Heart left ventricle (tissue), 16 donors: ENCODE measurements at regions not wholly inside any gene's neighbourhood (a gene's known extent, or its start where the extent isn't known, plus 50 kb on each side); places are given as distances from the start of the nearest gene placed in this dataset.
A peak's percentile ranks its signal among the peaks of the same experiment; 100 is the strongest.

Experiments used
- ATAC-seq, 4 donors: fragments of 200-7000 bp; cut with Tn5 transposase; one replicate each; pipeline ENCODE4 v1.9.1; 2020 to 2022; ENCODE audit warnings: moderate library complexity in 4 of 4, mild to moderate bottlenecking in 3 of 4, moderate number of reproducible peaks in 1 of 4
- DNase-seq, 5 donors: peaks; one replicate each; pipeline ENCODE4 v3.0.0-alpha.2; 2020
- H3K27ac ChIP-seq, 12 donors: fragments of 200-600 bp; sonication (generic) in 4 of 12; one replicate each; pipeline versions ENCODE4 v1.5.0 to v1.8.0; 2016 to 2022; ENCODE audit warnings: mild to moderate bottlenecking in 2 of 12
- H3K27me3 ChIP-seq, 9 donors: fragments of 200-600 bp; sonication (generic) in 2 of 9; one replicate each; pipeline versions ENCODE4 v1.5.1 to v1.8.0; 2016 to 2022; ENCODE audit warnings: mild to moderate bottlenecking in 3 of 9
- H3K36me3 ChIP-seq, 9 donors: fragments of 200-600 bp; sonication (generic) in 2 of 9; one replicate each; pipeline versions ENCODE4 v1.5.0 to v1.8.0; 2018 to 2022; ENCODE audit warnings: mild to moderate bottlenecking in 2 of 9
- H3K4me1 ChIP-seq, 12 donors: fragments of 200-600 bp; sonication (generic) in 4 of 12; one replicate each; pipeline versions ENCODE4 v1.5.0 to v1.8.0; 2016 to 2022; ENCODE audit warnings: mild to moderate bottlenecking in 3 of 12
- H3K4me3 ChIP-seq, 12 donors: fragments of 200-600 bp; sonication (generic) in 4 of 12; one replicate each; pipeline versions ENCODE4 v1.5.0 to v1.8.0; 2017 to 2022; ENCODE audit warnings: mild to moderate bottlenecking in 9 of 12, moderate library complexity in 4 of 12
- H3K9me3 ChIP-seq, 12 donors: fragments of 200-600 bp; sonication (generic) in 4 of 12; one replicate each; pipeline versions ENCODE4 v1.5.0 to v1.8.0; 2016 to 2022; ENCODE audit warnings: mild to moderate bottlenecking in 1 of 12
- POLR2A ChIP-seq, 2 donors: fragments of 450-650 bp; IDR thresholded peaks; one replicate each; pipeline ENCODE4 v1.6.1; 2017; ENCODE audit warnings: antibody characterized with exemption in 2 of 2, mild to moderate bottlenecking in 2 of 2, moderate library complexity in 2 of 2
- WGBS, 4 donors: extraction: QIAGEN DNeasy Blood & Tissue Kit in 2 of 4; methylation state at CpG; one replicate each; pipeline versions ENCODE4 v1.1.5 to v1.1.7; 2013 to 2018; 5-methylcytosine and 5-hydroxymethylcytosine counted together
- intact Hi-C, 10 donors: fragments of 100-400 bp; cut with DNase I; formaldehyde crosslinking; loops; one replicate each; pipeline versions ENCODE4 v1.11.1 to v1.14.2; 2022
- TF ChIP-seq, protein P1 (sequence below), 12 donors: fragments of 200-600 bp; sonication (generic) in 4 of 12; IDR thresholded peaks; one replicate each; pipeline versions ENCODE4 v1.5.0 to v1.8.0; 2018 to 2022; ENCODE audit warnings: antibody characterized with exemption in 12 of 12, mild to moderate bottlenecking in 5 of 12
- donor health status: ischemic (EF 13 %, LVEDD 7.1; RV severe dilation, severe dysfunction).
- donor health status: healthy with polysubstance abuse.
- donor health status: DM: no; HTN: yes; CAD: no.
- donor health status: DM: no; HTN: no; CAD: no.
- donor health status: ischemic (EF 25% LVEDD 6.9; RV normal size, moderate dysfunction).
- donor health status: ischemic (EF 25% LVEDD 5.7; RV mildly dilated, moderate dysfunction).
- donor health status: healthy.
- donor health status: DM: yes; HTN: yes; CAD: no.
- donor health status: ischemic (EF 35%, LVEDD 5.7; RV mildly dilated, moderate dysfunction).
- donor health status: nonischemic (EF 11% LVEDD 7.7; RV severe dilation, severe dysfunction).
- donor health status: DM: yes; HTN: yes; CAD: no.
- donor health status: PGD.
- donor health status: ischemic (EF 29% LVEDD 5.4; RV normal size, mild dysfunction).
- donor health status: nonischemic (EF 23%, LVEDD 6.1; RV moderate dilation, normal function).

DNA sequence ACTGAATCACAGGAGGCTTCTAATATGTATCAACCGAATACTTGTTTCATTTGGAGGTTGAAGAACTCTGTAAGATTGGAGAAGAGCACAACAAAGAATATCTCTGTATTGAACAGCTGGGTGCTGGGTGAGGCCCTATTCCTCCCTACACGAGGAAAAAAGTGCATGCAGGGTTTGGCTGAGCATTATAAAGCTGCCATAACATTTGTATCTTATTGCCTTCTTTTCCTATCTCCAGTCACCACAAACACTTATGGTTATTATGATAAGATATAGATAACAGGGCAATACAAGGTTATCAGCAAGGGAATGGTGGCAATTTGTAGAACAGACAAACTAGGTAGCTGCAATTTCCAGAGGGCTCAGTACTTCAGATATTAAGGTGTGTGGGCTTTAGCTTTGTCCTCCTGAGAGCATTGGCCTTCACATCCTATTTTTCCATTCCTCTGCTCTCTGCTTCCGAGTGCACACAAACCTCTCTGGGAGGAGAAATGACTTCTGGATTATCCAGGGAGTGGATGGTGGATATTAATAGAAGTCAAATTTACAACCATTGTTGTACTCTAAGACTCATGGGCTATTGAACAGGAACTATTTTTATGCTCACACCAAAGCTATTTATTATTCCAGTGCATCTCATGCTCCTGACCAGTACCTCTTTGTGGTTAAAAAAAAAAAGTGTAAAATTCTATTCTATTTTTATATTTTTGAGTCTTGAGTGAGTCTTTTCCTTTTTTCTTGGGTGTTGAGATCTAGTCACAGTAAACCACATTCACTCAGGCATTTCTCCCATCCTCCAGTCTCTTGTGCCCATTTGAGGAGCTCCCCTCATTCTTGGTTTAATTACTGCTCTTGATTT is 248.4 kb downstream of the ETAA1 start:
- Histone ChIP-seq H3K36me3 (no peaks in the 10 kb centered on the region), H3K4me1 (peaks cover 0 to 38% (median 16%) of the 10 kb centered on the region in 12 donors), H3K4me3 (no peak overlapping the region), H3K27me3 (no peaks in the 10 kb centered on the region), H3K27ac (peak overlapping the region in 5 of 12 donors; percentile 15 to 57 (median 29)), H3K9me3 (peaks cover 0 to 8% (median 1%) of the 10 kb centered on the region in 12 donors)
- TF ChIP-seq, protein P1, sequence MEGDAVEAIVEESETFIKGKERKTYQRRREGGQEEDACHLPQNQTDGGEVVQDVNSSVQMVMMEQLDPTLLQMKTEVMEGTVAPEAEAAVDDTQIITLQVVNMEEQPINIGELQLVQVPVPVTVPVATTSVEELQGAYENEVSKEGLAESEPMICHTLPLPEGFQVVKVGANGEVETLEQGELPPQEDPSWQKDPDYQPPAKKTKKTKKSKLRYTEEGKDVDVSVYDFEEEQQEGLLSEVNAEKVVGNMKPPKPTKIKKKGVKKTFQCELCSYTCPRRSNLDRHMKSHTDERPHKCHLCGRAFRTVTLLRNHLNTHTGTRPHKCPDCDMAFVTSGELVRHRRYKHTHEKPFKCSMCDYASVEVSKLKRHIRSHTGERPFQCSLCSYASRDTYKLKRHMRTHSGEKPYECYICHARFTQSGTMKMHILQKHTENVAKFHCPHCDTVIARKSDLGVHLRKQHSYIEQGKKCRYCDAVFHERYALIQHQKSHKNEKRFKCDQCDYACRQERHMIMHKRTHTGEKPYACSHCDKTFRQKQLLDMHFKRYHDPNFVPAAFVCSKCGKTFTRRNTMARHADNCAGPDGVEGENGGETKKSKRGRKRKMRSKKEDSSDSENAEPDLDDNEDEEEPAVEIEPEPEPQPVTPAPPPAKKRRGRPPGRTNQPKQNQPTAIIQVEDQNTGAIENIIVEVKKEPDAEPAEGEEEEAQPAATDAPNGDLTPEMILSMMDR (IDR thresholded peaks at IDR 0.05): no peak
- TF ChIP-seq POLR2A (IDR thresholded peaks at IDR 0.05): no peak
- no peak for DNase-seq
- peak in 2 of 4 donors; percentile 32 to 67 for ATAC-seq
- WGBS, 4 donors: 27 to 42% (median 35%) methylated on average over 3 of the region's 3 CpGs
- intact Hi-C loops: loop anchor here in 5 of 10 donors (5.0 to 10.0 kb wide), 7 partner anchors 83 to 1211 kb away; partner anchors contain the start of genes ETAA1 (in 1 of the 5) and MEIS1 (in 1 of the 5)

DNA sequence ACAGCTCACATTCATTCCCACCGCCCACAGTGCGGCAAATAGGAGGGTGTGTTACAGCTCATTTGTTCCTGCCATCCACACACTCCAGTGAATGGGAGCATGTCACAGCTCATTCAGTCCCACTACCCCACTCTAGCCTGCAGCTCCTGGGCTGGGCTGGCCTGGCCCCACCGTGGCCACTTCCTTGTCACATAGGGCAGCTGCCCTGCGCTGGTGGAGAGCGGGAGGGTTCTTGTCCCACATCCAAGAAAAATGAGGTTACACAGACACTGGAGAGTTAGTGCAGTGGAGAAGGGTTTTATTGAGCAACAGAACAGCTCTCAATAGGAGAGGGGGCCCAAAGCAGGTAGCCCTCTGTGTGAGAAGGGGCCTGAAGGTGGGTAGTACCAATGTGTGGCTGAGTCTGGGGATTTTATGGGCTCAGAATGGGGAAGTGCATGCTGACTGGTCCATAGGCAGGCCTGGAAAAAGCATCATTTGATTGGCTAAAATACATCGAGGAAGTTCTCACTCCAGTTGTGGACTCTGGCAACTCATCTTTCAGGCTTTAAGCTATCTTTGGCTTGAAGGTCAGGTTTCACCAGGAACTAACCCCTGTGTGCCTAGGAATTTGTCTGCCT is 249.7 kb downstream of the ETAA1 start:
- Histone ChIP-seq H3K9me3 (peaks cover 0 to 8% (median 1%) of the 10 kb centered on the region in 12 donors), H3K4me1 (peaks cover 0 to 48% (median 23%) of the 10 kb centered on the region in 12 donors), H3K4me3 (no peak overlapping the region), H3K36me3 (no peaks in the 10 kb centered on the region), H3K27ac (peak overlapping the region in 1 of 12 donors; percentile 15), H3K27me3 (no peaks in the 10 kb centered on the region)
- 91 to 97% (median 94%) methylated on average over 6 of the region's 6 CpGs for WGBS, 4 donors
- TF ChIP-seq POLR2A (IDR thresholded peaks at IDR 0.05): no peak
- TF ChIP-seq, protein P1 (IDR thresholded peaks at IDR 0.05): no peak
- DNase-seq (no peak), ATAC-seq (no peak)
- intact Hi-C loops: loop anchor here in 5 of 10 donors (5.0 to 10.0 kb wide), 7 partner anchors 85 to 1212 kb away; partner anchors contain the start of genes ETAA1 (in 1 of the 5) and MEIS1 (in 1 of the 5)

DNA sequence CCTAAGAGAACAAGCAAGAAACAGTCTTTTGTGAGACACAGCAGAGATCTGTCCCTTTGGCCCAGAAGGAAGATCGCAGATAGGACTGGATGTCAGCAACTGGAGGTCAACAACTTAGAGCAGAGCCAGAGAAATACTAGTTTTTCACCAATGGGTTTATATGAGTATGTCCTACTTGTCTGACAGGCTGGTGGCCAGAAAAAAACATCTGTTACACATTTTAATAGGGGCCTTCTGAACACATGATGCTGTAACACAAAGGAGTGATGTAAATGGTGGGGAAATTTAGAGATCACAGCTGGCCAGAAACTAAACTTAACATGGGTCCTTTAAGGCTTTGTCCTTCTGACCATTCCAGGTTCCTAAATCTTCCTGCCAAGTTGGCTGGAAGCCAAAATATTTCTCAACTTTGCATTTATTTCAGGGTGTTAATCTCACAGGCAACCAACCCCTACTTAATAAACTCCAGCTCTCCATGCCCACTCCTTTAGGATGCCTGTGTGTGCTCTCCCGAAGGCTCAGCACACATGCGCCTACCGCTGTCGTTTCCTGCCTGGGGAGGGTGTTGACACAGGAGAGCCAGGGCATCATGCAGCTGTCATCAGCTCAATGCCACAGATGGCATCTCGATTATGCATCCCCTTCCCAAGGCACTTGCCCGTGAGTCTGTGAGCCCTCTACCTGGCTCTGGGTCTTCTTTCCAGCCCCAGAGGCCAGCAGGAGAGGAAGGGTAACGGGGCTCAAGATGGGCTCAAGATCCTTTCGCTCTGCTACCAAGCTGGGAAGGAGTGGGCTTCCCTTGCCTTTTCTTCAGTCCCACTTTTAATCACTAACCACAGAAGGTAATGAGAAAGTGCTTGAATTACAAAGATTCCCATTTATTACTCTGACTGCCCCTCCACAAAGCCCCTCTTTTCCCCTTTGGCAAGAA is 252.5 kb downstream of the ETAA1 start:
- DNase-seq: peak; percentile 42 to 75 (median 55)
- H3K27ac ChIP-seq: peak overlapping the region in 11 of 12 donors; percentile 17 to 84 (median 77)
- intact Hi-C loops: loop anchor here in 8 of 10 donors (2.0 to 10.0 kb wide), 14 partner anchors 87 to 1217 kb away; partner anchors contain the start of genes MEIS1 (in 3 of the 8) and ETAA1 (in 1 of the 8)
- peaks cover 0 to 8% (median 1%) of the 10 kb centered on the region in 12 donors for H3K9me3 ChIP-seq
- no peaks in the 10 kb centered on the region for H3K36me3 ChIP-seq
- H3K4me3 ChIP-seq: no peak overlapping the region
- no peaks in the 10 kb centered on the region for H3K27me3 ChIP-seq
- WGBS, 4 donors: 24 to 39% (median 31%) methylated on average over 9 of the region's 9 CpGs
- ATAC-seq: peak; percentile 65 to 83 (median 80)
- TF ChIP-seq, protein P1 (IDR thresholded peaks at IDR 0.05): no peak
- TF ChIP-seq POLR2A (IDR thresholded peaks at IDR 0.05): no peak
- H3K4me1 ChIP-seq: peaks cover 0 to 44% (median 23%) of the 10 kb centered on the region in 12 donors
